NCI-H2227 (cell line): ENCODE measurements at regions not wholly inside any gene's neighbourhood (a gene's known extent, or its start where the extent isn't known, plus 50 kb on each side); places are given as distances from the start of the nearest gene placed in this dataset.

Experiments used
- DNase-seq: peaks from one replicate; lab custom pipeline; 2025; ENCODE audit not compliant: unreplicated experiment; lab: John Stamatoyannopoulos, UW

DNA sequence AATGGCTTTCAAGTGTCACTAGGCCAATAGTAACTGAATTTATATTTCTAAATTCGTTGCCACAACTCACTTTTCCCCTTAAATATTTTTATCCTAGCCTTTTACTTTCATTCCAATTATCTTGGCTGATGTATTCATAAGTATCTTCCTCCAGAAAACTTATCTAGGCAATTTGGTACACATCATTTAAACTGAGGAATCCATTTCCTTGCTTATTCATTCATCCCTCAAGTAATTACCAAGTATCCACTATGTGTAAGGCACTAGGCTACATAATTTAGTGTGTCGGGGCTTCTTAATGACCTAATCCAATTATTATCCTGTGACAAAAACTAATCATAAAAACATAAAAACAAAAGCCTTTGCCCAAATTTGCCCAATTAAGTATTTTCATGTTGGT lies 258.3 kb upstream of the TCF21 start:
- DNase-seq: no peak

GRCh38 chr6:133631421-133631820 lies 257.5 kb upstream of the TCF21 start:
- no peak for DNase-seq

GRCh38 chr6:133632206-133632605 lies 256.7 kb upstream of the TCF21 start:
- DNase-seq: no peak

DNA sequence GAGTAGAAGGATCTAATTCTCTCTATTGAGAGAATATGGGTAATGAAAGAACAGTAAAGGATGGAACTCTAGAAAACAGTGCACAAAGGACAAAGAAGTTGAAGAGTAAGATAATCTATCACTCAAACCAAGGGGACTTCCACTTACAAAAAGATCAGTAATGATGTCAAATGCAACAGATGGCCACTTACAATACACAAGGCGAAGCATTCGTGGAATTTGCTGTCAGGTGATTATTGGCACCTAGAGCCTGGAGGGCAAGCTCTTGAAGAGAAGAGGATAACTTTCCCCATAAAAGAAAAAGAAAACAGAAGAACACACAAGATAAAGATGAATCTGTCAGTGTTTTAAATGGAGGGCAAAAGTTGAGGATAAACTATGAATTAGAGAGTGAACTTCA lies 256.0 kb upstream of the TCF21 start:
- no peak for DNase-seq

DNA sequence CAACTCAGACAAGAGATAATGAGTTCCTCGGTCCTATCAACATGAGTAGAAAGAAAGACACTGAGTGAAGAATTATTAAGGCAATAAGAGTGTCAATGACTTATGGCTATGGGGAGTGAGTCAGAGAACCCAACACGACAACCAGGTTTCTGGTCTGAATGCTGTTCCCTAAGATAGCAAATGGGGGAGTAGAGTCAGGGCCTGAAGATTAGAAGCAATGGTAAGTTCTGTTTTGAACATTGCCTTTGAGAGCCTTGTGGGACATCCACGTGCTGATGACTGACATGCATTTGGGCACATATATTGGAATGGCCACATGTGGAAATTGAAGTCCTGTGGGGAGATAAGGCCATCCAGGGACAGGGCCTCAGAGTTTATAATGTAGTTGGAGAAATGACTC lies 254.4 kb upstream of the TCF21 start:
- no peak for DNase-seq

DNA sequence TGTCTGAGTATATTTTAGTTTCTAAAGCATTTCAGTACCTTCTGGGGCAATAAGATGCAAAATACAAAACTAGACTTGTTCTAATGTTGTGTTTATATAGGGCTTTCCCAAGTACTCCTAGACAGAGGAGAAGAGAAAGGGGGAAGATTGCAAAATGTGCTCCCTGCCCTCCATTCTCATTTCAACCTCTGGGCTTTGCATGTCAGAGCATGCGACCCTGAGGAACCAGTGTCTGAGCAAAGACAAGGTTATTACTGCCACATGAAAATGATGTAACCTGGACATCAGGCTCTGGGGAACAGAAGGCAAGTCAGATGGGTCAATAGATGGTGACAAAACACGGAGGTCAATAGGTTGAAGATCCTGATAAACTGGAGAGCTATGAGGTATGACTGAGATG lies 253.5 kb upstream of the TCF21 start:
- DNase-seq: no peak

DNA sequence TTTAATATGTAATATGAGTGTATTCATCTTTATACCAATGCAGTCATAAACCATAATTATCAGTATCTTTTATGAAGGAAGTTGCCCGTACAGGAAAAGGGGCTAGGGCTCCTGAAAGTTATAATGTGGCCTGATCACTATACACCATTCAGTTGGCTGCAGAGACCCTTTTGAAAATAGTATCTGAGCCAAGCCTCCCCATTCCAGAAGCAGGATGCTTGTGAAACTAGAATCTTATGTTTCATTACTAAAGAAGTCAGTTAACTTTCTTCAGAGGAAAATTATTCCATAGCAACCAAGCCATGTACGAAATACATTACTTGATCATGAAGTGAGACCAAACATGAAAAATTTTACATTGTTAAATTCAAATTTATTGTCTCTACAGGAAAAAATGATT lies 251.5 kb upstream of the TCF21 start:
- no peak for DNase-seq

DNA sequence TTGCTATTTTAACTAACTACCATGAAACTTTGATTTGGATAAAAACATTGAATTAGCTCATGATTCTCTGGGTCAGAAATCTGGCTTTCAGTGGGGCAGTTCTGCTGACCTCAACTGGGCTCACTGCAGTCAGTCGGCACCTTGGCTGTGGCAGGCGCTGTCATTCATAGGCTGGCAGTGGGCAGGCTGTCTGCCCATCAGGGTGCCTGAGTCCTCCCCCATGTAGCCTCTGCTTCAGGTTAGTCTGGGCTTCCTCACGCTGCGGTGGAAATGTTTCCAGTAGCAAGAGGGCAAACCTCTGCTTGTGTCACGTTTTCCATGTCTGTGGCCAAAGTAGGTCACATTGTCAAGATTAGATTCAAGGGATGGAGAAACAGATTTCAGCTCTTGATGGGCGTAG lies 251.0 kb upstream of the TCF21 start:
- DNase-seq: no peak

DNA sequence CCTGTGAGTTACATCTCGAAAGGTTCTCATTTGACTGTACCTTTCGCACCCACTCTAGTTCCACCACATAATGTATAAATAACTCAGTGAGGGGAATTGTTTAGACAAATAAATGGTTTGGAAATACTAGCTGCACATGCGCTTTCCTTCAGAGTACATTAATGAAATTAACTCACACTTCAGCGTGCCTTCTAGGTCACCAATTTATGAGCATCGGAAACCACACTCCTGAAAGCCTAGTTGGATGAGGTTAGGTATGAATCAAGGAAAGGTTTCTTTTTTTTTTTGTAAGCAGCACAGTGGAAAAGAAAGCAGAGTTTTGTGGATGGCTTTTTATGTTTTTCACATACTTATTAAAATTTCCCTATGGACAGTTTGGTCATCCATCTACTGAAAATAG lies 247.8 kb upstream of the TCF21 start:
- DNase-seq: no peak

GRCh38 chr6:133644548-133644891 lies 244.4 kb upstream of the TCF21 start:
- no peak for DNase-seq

- DNase-seq: no peak
These were observed 243.9 kb upstream of the TCF21 start for GRCh38 chr6:133644892-133645619.

- no peak for DNase-seq
These were observed 242.8 kb upstream of the TCF21 start for GRCh38 chr6:133645966-133646740.

DNA sequence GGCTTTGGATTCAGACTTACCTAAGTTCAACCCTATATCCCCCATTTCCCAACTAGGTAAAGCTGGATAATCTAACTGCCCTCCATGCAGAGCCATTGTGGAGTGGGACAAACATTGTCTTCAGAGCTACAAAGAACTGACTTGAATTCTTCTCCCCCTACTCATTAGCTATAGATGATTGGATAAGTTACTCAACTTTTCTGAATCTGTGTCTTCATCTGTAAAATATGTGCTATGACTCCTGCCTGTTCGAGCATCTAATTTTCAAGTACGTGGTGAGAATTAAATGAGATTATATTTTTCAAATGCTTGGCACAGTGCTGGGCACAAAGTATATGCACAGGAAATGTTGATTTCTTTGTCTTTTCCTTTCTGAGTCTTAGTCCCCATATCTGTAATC lies 240.3 kb upstream of the TCF21 start:
- no peak for DNase-seq

- no peak for DNase-seq
These were observed 217.5 kb upstream of the TCF21 start for GRCh38 chr6:133671376-133671775.

DNA sequence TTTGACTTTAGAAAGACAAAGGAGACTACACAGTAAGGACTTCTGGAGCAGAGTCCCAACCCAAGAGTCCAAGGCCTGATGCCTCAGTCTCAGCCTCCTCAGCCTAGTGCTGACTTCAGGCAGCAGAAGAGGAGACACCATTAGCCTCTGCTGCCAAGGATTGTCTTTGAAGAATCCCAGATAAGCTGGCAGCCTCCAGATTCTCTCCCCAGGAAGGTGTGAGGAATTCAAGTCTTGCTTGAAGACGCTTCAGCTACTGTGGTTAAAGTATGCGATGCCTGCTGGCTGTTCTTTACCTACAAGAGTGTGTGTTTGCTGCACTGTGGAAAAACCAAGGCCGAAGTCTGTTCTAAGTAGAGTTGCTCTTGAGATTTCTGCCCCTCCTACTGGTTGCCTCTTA lies 215.9 kb upstream of the TCF21 start:
- no peak for DNase-seq

DNA sequence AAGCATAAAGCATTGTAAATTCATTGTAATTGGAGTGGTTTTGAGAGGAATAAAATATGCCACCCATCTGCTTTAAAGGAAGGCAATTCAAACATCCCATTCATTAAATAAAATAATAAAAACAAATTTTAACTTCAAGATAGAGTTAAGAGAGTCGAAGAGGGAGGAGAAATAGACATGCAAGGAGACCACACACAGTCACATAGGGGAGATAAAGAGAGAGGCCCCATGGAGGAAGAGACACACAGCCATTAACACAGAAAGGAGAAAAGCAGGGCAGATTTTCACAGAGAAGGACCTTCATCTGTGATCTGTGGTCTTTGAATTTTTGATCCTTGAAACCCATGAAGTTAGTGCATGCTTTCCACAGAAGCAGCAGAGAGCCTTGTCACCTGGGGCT lies 214.3 kb upstream of the TCF21 start:
- no peak for DNase-seq

DNA sequence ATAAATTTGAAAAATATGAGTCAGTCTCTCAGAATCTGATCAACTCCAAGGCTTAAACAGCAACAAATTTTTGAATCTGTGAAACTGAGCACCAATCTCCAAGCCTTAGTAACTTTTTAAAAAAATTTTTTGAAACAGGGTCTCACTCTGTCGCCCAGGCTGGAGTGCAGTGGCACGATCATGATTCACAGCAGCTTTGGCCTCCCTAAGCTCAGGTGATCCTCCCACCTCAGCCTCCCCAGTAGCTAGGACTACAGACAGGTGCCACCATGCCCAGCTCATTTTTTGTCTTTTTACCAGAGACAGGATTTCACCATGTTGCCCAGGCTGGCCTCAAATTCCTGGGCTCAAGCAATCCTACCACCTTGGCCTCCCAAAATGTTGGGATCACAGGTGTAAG lies 207.9 kb upstream of the TCF21 start:
- no peak for DNase-seq

GRCh38 chr6:133681891-133682290 lies 207.0 kb upstream of the TCF21 start:
- no peak for DNase-seq

DNA sequence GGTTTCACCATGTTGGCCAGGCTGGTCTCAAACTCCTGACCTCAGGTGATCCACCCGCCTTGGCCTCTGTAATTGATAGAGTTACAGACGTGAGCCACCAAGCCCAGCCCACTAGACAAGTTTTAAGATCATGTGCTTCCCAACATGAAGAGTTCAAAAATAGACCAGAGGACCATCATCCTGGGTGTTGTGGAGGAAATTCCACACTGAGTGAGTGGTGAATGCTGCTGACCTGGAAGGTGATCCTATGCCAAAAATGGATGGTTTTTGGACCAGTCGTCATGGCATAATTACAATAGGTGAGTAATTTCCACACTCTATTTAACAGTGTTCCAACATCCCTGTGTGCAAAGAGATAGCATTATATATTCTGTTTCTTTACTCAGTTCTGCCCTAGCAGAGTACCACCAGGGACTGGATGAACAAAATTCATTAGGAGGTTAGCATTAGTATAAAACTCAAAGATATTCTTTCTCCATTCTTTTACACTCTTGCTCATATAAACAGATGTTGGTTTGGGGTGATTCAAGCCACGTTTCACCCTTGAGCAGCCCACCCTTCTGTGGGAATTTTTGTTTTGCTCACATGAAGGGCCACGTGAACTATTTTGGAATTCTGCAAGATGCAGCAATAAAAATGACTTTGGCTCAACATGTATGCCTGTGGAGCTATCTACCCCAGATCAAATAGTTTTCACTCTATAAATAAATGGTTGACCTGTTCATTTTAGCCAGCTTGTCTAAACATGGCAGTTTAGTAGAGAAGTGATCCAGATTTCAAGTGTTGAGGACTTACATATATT lies 206.2 kb upstream of the TCF21 start:
- DNase-seq: no peak

DNA sequence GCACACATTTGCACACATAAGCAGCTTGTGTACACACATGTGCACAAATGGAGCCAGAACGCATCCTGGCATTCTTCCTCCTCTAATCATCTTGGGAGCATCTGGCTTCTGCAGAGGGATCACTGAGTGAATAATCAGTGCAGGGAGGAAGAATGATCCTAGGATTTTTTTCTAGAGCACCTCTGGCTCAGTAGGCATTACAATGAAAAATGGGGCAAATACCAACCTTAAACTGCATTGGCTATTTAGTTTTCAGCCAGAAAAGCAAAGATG lies 205.7 kb upstream of the TCF21 start:
- DNase-seq: no peak

GRCh38 chr6:133683606-133684005 lies 205.3 kb upstream of the TCF21 start:
- DNase-seq: no peak
